ENCODE measurements at regions not wholly inside any gene's neighbourhood (a gene's known extent, or its start where the extent isn't known, plus 50 kb on each side); places are given as distances from the start of the nearest gene placed in this dataset.

- no peak for DNase-seq
Observed at GRCh38 chrX:69221239-69222102, 56.2 kb upstream of the PJA1 start.

- no peak for DNase-seq
Observed at GRCh38 chrX:69218407-69218997, 53.2 kb upstream of the PJA1 start.

- no peak for DNase-seq
Observed at GRCh38 chrX:69216911-69217310, 51.7 kb upstream of the PJA1 start.

GRCh38 chrX:69216446-69216845 is 51.2 kb upstream of the PJA1 start:
- DNase-seq: no peak

GRCh38 chrX:69215161-69215875 is 50.1 kb upstream of the PJA1 start:
- no peak for DNase-seq

Data from COR-L47 (cell line).